Spleen (tissue), 7 donors: ENCODE measurements at regions not wholly inside any gene's neighbourhood (a gene's known extent, or its start where the extent isn't known, plus 50 kb on each side); places are given as distances from the start of the nearest gene placed in this dataset.

ENCODE experiments used
- POLR2A ChIP-seq, 3 donors: fragments of 450-650 bp; IDR thresholded peaks; one replicate each; pipeline ENCODE4 v1.5.1; 2017; ENCODE audit warnings: antibody characterized with exemption in 3 of 3, mild to moderate bottlenecking in 1 of 3
- TF ChIP-seq, protein P1 (sequence below), 11 experiments: fragments of 200-600 bp in 7 of 11; fragments of 450-650 bp in 4 of 11; sonication (generic) in 4 of 11; IDR thresholded peaks in 8 of 11; conservative IDR thresholded peaks in 3 of 11; 1 replicate in 7 of 11; 2 replicates in 4 of 11; pipeline versions ENCODE4 v1.4.0 to v1.8.0; 2016 to 2021; ENCODE audit warnings: antibody characterized with exemption in 11 of 11, inconsistent platforms in 4 of 11, mild to moderate bottlenecking in 1 of 11
- donor health status: DM: no; HTN: no; CAD: no; lungs with moderate emphysema.
- donor health status: DM: no; HTN: no; CAD: no.
- donor health status: DM: no; HTN: no; CAD: no.

DNA sequence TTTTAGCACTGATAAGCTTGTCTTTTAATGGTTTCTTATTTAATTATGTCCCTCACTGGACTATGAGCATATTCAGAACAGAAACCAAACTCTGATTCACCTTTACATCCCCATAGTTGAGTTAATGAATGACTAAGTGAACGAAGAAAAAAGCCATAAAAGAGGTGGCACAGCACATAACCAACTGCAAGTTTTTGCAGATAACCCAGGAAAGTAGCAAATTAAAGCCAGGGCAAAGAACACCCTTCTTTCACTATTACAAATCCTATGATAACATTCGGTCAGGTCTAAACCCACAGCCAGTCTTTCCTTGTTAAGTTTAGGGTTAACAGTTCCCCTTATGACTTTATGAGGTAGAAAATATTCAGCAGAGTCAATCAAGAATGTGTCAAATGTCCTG is 102.7 kb downstream of the RIN2 start:
- TF ChIP-seq POLR2A (IDR thresholded peaks at IDR 0.05): no peak
- TF ChIP-seq, protein P1, sequence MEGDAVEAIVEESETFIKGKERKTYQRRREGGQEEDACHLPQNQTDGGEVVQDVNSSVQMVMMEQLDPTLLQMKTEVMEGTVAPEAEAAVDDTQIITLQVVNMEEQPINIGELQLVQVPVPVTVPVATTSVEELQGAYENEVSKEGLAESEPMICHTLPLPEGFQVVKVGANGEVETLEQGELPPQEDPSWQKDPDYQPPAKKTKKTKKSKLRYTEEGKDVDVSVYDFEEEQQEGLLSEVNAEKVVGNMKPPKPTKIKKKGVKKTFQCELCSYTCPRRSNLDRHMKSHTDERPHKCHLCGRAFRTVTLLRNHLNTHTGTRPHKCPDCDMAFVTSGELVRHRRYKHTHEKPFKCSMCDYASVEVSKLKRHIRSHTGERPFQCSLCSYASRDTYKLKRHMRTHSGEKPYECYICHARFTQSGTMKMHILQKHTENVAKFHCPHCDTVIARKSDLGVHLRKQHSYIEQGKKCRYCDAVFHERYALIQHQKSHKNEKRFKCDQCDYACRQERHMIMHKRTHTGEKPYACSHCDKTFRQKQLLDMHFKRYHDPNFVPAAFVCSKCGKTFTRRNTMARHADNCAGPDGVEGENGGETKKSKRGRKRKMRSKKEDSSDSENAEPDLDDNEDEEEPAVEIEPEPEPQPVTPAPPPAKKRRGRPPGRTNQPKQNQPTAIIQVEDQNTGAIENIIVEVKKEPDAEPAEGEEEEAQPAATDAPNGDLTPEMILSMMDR (IDR thresholded peaks at IDR 0.05 in 8 of 11, conservative IDR thresholded peaks at IDR 0.05 in 3 of 11): no peak
